GM12874 (cell line): ENCODE measurements at regions not wholly inside any gene's neighbourhood (a gene's known extent, or its start where the extent isn't known, plus 50 kb on each side); places are given as distances from the start of the nearest gene placed in this dataset.

Experiments
- TF ChIP-seq, protein P1 (sequence below): IDR thresholded peaks from 2 replicates; pipeline ENCODE4 v1.5.1; 2011; ENCODE audit warnings: low read depth, mild to moderate bottlenecking, control low read depth, low read length, moderate library complexity; ENCODE audit not compliant: insufficient read depth

DNA sequence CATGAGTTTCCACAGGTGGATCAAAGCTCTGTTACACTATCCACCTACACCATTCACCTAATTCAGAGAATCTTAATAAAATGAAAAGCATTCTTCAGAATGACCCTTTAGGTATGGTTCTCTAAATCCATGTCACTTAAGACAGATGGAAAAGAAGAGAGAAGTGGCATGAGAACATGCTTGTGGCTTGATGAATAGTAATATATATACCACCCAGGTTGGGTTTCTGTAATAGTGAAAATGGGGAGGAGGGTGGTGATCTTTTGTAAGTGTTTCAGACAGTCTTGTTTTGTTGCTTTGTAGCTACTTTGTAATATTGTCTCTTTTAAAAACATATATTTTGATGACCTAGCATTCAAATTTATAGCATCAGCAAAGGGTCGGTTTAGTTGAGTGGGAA lies 469.8 kb downstream of the USP25 start:
- TF ChIP-seq, protein P1, sequence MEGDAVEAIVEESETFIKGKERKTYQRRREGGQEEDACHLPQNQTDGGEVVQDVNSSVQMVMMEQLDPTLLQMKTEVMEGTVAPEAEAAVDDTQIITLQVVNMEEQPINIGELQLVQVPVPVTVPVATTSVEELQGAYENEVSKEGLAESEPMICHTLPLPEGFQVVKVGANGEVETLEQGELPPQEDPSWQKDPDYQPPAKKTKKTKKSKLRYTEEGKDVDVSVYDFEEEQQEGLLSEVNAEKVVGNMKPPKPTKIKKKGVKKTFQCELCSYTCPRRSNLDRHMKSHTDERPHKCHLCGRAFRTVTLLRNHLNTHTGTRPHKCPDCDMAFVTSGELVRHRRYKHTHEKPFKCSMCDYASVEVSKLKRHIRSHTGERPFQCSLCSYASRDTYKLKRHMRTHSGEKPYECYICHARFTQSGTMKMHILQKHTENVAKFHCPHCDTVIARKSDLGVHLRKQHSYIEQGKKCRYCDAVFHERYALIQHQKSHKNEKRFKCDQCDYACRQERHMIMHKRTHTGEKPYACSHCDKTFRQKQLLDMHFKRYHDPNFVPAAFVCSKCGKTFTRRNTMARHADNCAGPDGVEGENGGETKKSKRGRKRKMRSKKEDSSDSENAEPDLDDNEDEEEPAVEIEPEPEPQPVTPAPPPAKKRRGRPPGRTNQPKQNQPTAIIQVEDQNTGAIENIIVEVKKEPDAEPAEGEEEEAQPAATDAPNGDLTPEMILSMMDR = no peak

DNA sequence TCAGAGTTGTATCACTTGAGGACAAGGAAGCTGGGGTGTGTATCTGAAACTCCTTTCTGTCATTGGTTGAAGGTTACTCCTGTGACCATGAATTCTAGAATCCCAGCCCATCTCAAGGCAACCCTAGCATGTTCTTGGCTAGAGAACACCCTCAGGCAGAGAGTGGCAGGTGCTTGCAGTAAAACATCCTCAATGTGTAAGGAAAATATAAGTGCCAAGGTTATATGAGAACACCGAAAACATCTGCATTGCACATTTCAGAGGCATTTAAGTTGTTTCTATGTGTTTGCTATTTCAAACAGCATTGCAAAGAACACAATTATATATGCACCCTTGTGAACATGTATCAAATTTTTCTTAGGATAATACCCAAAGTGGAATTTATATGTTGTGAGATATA lies 471.9 kb downstream of the USP25 start:
- TF ChIP-seq, protein P1 = no peak

DNA sequence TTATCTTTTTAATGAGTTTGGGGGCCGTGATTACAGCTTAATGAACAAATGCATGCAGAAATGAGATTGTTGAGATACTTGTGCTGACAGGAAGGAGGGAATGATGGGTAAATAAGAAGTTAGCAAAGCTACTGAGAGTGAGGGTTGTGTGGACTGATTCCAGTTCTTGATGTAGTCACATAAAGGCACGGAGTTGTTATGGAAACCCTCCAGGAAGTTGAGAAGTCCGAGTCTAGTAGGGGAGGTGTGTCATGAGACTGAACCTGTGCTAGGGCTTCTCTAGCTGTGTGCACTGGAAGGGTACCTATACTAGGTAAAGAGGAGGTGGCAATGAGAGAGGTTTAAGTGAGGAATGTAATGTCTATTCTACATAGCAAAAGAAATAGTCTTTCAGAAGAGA lies 475.7 kb downstream of the USP25 start:
- TF ChIP-seq, protein P1 = no peak

DNA sequence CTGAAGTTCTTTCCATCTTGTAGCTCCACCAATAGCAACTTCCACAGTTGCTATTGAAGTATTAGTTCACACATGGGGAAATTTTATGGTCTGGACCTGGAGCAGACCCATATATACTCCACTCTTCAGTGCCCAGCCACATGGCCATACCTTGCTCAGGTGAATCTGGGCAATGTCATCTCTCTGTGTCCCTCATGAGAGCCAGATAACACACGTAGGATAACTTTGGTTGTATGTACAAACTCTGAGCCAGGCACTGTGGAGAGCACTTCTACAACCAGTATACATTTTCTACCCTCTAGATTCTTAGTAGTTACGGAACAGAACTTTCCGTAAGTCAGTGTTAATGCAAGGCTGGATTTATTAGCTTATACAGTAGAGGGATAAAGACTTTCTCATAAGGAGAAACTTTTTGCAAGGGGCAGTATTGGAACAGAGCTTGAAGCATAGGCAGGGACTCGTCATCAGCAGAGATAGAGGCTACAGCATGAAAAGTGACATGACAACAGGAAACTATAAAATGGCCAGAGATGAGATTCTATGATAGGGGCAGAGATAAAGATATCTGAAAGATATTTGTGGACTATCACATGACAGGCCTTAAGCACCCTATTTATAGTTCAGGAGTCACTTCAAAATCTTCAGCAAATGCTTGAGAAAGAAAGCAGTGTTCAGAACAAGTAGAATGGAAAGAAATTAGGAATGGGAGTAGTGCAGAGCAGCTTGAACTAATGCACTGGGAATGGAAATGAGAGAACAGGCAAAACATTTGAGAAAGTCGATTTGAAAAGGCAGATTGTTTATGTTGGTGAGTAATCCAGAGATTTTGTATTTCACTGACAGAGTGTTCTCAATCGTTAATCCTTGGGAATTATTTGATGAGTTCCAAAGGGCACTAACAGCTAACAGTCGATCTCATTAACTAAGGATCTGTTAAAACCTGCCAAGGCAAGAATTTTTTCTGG lies 481.8 kb downstream of the USP25 start:
- TF ChIP-seq, protein P1 = no peak

DNA sequence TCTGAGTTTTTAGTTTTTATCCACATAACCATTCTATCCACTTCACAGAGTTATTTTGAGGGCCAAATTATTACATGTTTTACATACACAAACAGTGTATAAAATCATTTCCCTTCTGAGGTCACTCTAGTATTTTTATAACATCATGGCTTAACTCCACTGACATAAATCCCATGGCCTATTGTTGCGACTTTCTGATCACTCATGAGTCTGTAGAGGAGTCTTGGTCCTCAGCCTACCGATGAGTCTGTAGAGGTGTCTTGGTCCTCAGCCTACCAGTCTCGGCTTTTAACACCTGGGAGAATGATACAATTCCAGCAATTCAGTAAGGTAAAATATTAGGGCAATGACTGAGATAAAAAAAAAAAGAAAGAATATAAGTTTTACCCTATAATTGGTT lies 483.7 kb downstream of the USP25 start:
- TF ChIP-seq, protein P1 = no peak

DNA sequence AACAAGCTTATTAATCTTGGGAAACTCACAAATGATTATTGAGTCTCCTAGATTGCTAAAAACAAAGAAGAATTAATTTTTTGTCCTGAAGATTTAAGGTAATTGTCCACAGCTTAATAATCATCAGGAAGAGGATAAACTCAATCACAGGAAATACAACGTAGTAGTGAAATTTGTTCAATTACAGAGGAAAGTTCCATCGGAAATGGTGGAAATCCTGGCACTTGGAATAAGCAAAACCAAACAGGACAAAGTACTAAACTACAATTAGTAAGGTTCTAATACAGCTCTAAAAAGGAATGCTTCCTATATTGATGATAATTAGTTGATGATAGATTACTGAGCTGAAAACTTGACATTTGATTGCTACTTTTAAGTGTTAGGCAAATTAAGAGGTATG lies 485.4 kb downstream of the USP25 start:
- TF ChIP-seq, protein P1 = no peak

DNA sequence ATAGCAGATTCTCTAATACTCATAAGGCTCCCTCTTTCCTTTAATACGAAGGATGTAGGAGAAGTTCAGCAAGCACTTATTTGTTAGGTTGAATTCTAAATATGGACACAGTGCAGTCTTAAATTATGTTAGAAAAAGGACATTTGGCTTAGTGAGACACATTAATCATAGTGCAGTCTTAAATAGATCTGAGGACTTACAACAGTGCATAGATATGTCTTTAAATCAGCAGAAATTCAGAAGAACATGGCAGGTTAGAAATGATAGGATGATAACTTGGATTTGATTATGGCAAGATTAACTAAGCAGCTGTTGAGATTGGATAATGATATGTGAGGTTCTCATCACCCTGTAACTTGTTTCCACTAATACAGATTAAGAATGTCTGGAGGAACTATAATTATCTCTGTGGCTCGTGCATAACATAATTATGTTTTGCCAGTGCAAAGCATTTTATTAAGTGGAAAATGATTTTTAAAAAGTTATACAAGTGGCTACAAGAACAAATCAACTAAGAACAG lies 485.9 kb downstream of the USP25 start:
- TF ChIP-seq, protein P1 = no peak
